ENCODE measurements at regions not wholly inside any gene's neighbourhood (a gene's known extent, or its start where the extent isn't known, plus 50 kb on each side); places are given as distances from the start of the nearest gene placed in this dataset.

- H3K9ac ChIP-seq (ENCODE audit: low read depth, low read length): no peak overlapping the region
- no peaks in the 10 kb centered on the region for H3K9me3 ChIP-seq (ENCODE audit: insufficient read depth, low read depth, low read length)
- H3K4me3 ChIP-seq (ENCODE audit: low read length): no peak overlapping the region
- no peak overlapping the region for H3K27ac ChIP-seq (ENCODE audit: low read length)
- no peaks in the 10 kb centered on the region for H3K36me3 ChIP-seq (ENCODE audit: insufficient read depth, low read depth, low read length)
- H3K4me1 ChIP-seq (ENCODE audit: insufficient read depth, low read length): peaks cover 21% of the 10 kb centered on the region
- no peaks in the 10 kb centered on the region for H3K27me3 ChIP-seq (ENCODE audit: insufficient read depth, low read length)
Observed at GRCh38 chr15:62790546-62790945, 252.0 kb upstream of the TPM1 start.

- Histone ChIP-seq H3K27me3 (ENCODE audit: insufficient read depth, low read length) (no peaks in the 10 kb centered on the region), H3K9ac (ENCODE audit: low read depth, low read length) (peak overlapping the region; percentile 12; the same call in 1 of the 2 replicates), H3K4me1 (ENCODE audit: insufficient read depth, low read length) (peaks cover 21% of the 10 kb centered on the region), H3K27ac (ENCODE audit: low read length) (no peak overlapping the region), H3K4me3 (ENCODE audit: low read length) (peak overlapping the region; percentile 11; the same call in 1 of the 2 replicates), H3K9me3 (ENCODE audit: insufficient read depth, low read depth, low read length) (no peaks in the 10 kb centered on the region), H3K36me3 (ENCODE audit: insufficient read depth, low read depth, low read length) (no peaks in the 10 kb centered on the region; the same call in 1 of the 2 replicates)
Observed at GRCh38 chr15:62791694-62792093, 250.9 kb upstream of the TPM1 start.

- Histone ChIP-seq H3K36me3 (ENCODE audit: insufficient read depth, low read depth, low read length) (no peaks in the 10 kb centered on the region; the same call in 1 of the 2 replicates), H3K9me3 (ENCODE audit: insufficient read depth, low read depth, low read length) (no peaks in the 10 kb centered on the region), H3K9ac (ENCODE audit: low read depth, low read length) (no peak overlapping the region; the same call in 1 of the 2 replicates), H3K27ac (ENCODE audit: low read length) (peak overlapping the region; percentile 37), H3K27me3 (ENCODE audit: insufficient read depth, low read length) (no peaks in the 10 kb centered on the region), H3K4me3 (ENCODE audit: low read length) (no peak overlapping the region), H3K4me1 (ENCODE audit: insufficient read depth, low read length) (peaks cover 21% of the 10 kb centered on the region)
Observed at GRCh38 chr15:62792986-62793751, 249.4 kb upstream of the TPM1 start.

GRCh38 chr15:62793752-62794144 is 248.8 kb upstream of the TPM1 start:
- H3K27ac ChIP-seq (ENCODE audit: low read length): no peak overlapping the region
- peaks cover 21% of the 10 kb centered on the region for H3K4me1 ChIP-seq (ENCODE audit: insufficient read depth, low read length)
- H3K36me3 ChIP-seq (ENCODE audit: insufficient read depth, low read depth, low read length): no peaks in the 10 kb centered on the region; the same call in 1 of the 2 replicates
- no peak overlapping the region; the same call in 1 of the 2 replicates for H3K9ac ChIP-seq (ENCODE audit: low read depth, low read length)
- no peaks in the 10 kb centered on the region for H3K9me3 ChIP-seq (ENCODE audit: insufficient read depth, low read depth, low read length)
- no peak overlapping the region for H3K4me3 ChIP-seq (ENCODE audit: low read length)
- no peaks in the 10 kb centered on the region for H3K27me3 ChIP-seq (ENCODE audit: insufficient read depth, low read length)

DNA sequence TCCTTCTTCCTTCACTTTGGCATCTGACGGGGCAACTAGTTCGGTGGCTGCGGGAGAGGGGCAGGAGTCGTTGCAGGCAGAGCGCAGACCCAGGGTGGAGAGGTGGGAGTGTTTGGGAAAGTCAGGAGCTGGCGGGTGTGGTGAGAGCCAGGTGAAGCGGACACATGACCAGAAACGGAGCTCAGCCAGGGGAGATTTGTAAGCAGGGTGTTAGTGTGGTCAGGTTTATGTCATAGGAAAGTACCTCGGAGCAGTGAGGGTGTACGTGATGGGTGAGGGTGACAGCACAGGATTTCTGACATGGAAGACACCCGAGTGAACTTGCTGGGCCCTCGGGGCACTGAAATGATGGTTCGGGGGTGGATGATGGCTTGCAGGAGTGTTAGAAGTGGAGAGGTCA is 247.4 kb upstream of the TPM1 start:
- H3K4me1 ChIP-seq (ENCODE audit: insufficient read depth, low read length): peaks cover 21% of the 10 kb centered on the region
- H3K27me3 ChIP-seq (ENCODE audit: insufficient read depth, low read length): no peaks in the 10 kb centered on the region
- H3K9me3 ChIP-seq (ENCODE audit: insufficient read depth, low read depth, low read length): no peaks in the 10 kb centered on the region
- H3K9ac ChIP-seq (ENCODE audit: low read depth, low read length): no peak overlapping the region
- H3K36me3 ChIP-seq (ENCODE audit: insufficient read depth, low read depth, low read length): no peaks in the 10 kb centered on the region; the same call in 1 of the 2 replicates
- H3K27ac ChIP-seq (ENCODE audit: low read length): no peak overlapping the region
- no peak overlapping the region for H3K4me3 ChIP-seq (ENCODE audit: low read length)

DNA sequence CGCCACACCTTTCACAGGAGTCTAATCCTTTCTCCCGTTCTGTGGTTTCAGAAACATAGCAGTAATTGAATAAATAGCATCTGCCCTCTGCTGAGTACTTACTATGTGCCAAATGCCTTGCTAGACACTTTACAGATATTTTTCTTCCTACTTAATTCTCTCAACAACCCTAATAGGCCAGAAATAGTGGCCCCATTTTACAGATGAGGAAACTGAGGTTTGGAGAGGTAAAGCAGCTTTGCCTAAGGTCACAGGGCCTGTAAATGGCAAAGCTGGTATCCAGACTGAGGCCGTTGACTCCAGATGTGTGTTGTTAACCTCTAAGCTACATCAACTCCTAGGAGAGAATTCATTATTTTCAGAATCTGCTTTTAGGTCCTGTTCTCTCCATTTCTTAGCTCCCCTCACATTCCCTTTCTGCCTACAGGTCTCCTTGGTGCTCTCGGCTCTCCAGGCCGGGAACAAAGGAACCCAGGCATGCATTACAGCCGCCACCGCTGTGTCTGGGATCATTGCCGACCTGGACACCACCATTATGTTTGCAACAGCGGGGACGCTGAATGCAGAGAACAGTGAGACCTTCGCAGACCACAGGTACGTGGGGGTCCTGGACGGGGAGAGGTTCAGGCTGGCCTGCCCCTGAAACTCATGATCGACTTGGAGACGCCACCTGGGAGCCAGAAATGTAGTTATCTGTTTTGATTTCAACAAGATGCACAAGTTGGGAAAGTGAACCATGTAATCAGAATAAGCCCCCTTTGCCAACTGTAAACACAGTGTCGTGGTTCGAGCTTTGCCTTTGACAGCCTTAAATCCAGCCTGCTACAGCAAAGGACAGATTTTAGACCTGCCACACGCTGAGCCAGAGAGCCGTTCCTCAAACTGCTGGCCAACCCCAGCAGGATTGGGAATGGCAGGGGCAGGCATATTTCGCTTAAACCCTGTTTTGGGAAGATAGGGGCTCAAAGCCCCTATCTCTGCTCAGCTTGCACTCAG is 246.5 kb upstream of the TPM1 start:
- Histone ChIP-seq H3K4me1 (ENCODE audit: insufficient read depth, low read length) (peaks cover 21% of the 10 kb centered on the region), H3K27me3 (ENCODE audit: insufficient read depth, low read length) (no peaks in the 10 kb centered on the region), H3K27ac (ENCODE audit: low read length) (no peak overlapping the region)

GRCh38 chr15:62797171-62797570 is 245.4 kb upstream of the TPM1 start:
- no peak overlapping the region for H3K4me3 ChIP-seq (ENCODE audit: low read length)
- peaks cover 11% of the 10 kb centered on the region for H3K4me1 ChIP-seq (ENCODE audit: insufficient read depth, low read length)
- no peak overlapping the region for H3K9ac ChIP-seq (ENCODE audit: low read depth, low read length)
- no peak overlapping the region for H3K27ac ChIP-seq (ENCODE audit: low read length)
- H3K36me3 ChIP-seq (ENCODE audit: insufficient read depth, low read depth, low read length): no peaks in the 10 kb centered on the region; the same call in 1 of the 2 replicates
- no peaks in the 10 kb centered on the region for H3K27me3 ChIP-seq (ENCODE audit: insufficient read depth, low read length)
- H3K9me3 ChIP-seq (ENCODE audit: insufficient read depth, low read depth, low read length): no peaks in the 10 kb centered on the region

More for the DNA sequence above, 246.5 kb upstream of the TPM1 start:
- Histone ChIP-seq H3K36me3 (ENCODE audit: insufficient read depth, low read depth, low read length) (no peaks in the 10 kb centered on the region; the same call in 1 of the 2 replicates), H3K9me3 (ENCODE audit: insufficient read depth, low read depth, low read length) (no peaks in the 10 kb centered on the region), H3K9ac (ENCODE audit: low read depth, low read length) (no peak overlapping the region), H3K4me3 (ENCODE audit: low read length) (no peak overlapping the region)

GRCh38 chr15:62798536-62798935 is 244.0 kb upstream of the TPM1 start:
- Histone ChIP-seq H3K27me3 (ENCODE audit: insufficient read depth, low read length) (no peaks in the 10 kb centered on the region), H3K9me3 (ENCODE audit: insufficient read depth, low read depth, low read length) (no peaks in the 10 kb centered on the region), H3K4me1 (ENCODE audit: insufficient read depth, low read length) (no peaks in the 10 kb centered on the region)

GRCh38 chr15:62799037-62799436 is 243.5 kb upstream of the TPM1 start:
- Histone ChIP-seq H3K36me3 (ENCODE audit: insufficient read depth, low read depth, low read length) (no peaks in the 10 kb centered on the region; the same call in 1 of the 2 replicates), H3K9me3 (ENCODE audit: insufficient read depth, low read depth, low read length) (no peaks in the 10 kb centered on the region), H3K27ac (ENCODE audit: low read length) (no peak overlapping the region), H3K4me3 (ENCODE audit: low read length) (no peak overlapping the region), H3K9ac (ENCODE audit: low read depth, low read length) (no peak overlapping the region), H3K27me3 (ENCODE audit: insufficient read depth, low read length) (no peaks in the 10 kb centered on the region), H3K4me1 (ENCODE audit: insufficient read depth, low read length) (no peaks in the 10 kb centered on the region)

More at GRCh38 chr15:62798536-62798935, 244.0 kb upstream of the TPM1 start:
- Histone ChIP-seq H3K9ac (ENCODE audit: low read depth, low read length) (no peak overlapping the region), H3K36me3 (ENCODE audit: insufficient read depth, low read depth, low read length) (no peaks in the 10 kb centered on the region; the same call in 1 of the 2 replicates), H3K4me3 (ENCODE audit: low read length) (no peak overlapping the region), H3K27ac (ENCODE audit: low read length) (no peak overlapping the region)

DNA sequence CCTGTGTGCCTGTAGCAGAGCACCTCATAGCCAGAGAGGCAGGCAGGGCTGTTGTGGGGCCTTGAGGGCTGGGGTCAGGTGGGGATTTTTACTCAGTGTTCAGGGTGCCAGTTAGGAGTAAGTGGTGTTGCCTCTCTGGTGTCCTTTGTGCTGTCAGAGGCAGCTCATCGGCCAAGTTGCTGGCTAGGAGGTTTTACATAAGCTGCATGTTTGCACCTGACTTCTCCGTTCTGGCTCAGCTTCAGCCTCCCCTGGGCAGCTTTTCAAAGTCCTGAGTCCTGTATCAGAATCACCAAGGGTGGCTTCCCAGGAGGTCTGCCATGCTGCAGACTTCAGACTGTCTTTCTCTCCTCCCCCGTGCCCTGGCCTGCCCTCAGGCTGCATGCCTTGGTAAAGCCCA is 242.6 kb upstream of the TPM1 start:
- Histone ChIP-seq H3K9ac (ENCODE audit: low read depth, low read length) (no peak overlapping the region), H3K4me3 (ENCODE audit: low read length) (no peak overlapping the region), H3K36me3 (ENCODE audit: insufficient read depth, low read depth, low read length) (no peaks in the 10 kb centered on the region; the same call in 1 of the 2 replicates), H3K4me1 (ENCODE audit: insufficient read depth, low read length) (no peaks in the 10 kb centered on the region), H3K9me3 (ENCODE audit: insufficient read depth, low read depth, low read length) (no peaks in the 10 kb centered on the region), H3K27me3 (ENCODE audit: insufficient read depth, low read length) (no peaks in the 10 kb centered on the region), H3K27ac (ENCODE audit: low read length) (no peak overlapping the region)

DNA sequence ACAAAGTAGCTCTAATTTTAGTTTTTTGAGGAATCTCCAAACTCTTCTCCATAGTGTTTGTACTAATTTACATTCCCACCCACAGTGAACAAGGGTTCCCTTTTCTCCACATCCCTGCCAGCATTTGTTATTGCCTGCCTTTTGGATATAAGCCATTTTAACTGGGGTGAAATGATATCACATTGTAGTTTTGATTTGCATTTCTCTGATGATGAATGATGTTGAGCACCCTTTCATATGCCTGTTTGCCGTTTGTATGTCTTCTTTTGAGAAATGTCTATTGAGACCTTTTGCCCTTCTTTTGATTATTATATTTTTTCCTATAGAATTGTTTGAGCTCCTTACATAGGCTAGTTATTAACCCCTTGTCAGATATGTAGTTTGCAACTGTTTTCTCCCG is 239.9 kb upstream of the TPM1 start:
- no peaks in the 10 kb centered on the region for H3K27me3 ChIP-seq (ENCODE audit: insufficient read depth, low read length)
- no peak overlapping the region for H3K9ac ChIP-seq (ENCODE audit: low read depth, low read length)
- H3K4me3 ChIP-seq (ENCODE audit: low read length): no peak overlapping the region
- no peaks in the 10 kb centered on the region for H3K36me3 ChIP-seq (ENCODE audit: insufficient read depth, low read depth, low read length)
- no peaks in the 10 kb centered on the region; the same call in 1 of the 2 replicates for H3K4me1 ChIP-seq (ENCODE audit: insufficient read depth, low read length)
- no peak overlapping the region for H3K27ac ChIP-seq (ENCODE audit: low read length)
- H3K9me3 ChIP-seq (ENCODE audit: insufficient read depth, low read depth, low read length): no peaks in the 10 kb centered on the region

Measured in iPS-20b (cell line).